GM12878 (cell line): ENCODE measurements at regions not wholly inside any gene's neighbourhood (a gene's known extent, or its start where the extent isn't known, plus 50 kb on each side); places are given as distances from the start of the nearest gene placed in this dataset.
"Not testable (repeated sequence)": the region's sequence is repeated elsewhere in the genome, so short reads cannot be mapped to it uniquely, and the experiment has no call there.

Experiments
- CREM ChIP-seq: IDR thresholded peaks from 2 replicates; pipeline ENCODE4 v1.6.1; 2014; ENCODE audit warnings: antibody characterized with exemption, low read depth
- EZH2 ChIP-seq: IDR thresholded peaks from 2 replicates; pipeline ENCODE4 v1.6.1; 2012; ENCODE audit warnings: low read depth, mild to moderate bottlenecking, control low read depth, inconsistent platforms, low read length, borderline replicate concordance; ENCODE audit not compliant: control insufficient read depth
- JUNB ChIP-seq: IDR thresholded peaks from 2 replicates; pipeline ENCODE4 v1.6.1; 2016; ENCODE audit warnings: antibody characterized with exemption, mild to moderate bottlenecking
- MXI1 ChIP-seq: fragments of 150-350 bp; IDR thresholded peaks from 2 replicates; pipeline ENCODE4 v1.6.1; 2011; ENCODE audit warnings: low read depth, mild to moderate bottlenecking, inconsistent platforms, low read length, improper control_type of control experiment
- SUZ12 ChIP-seq: fragments of 200-600 bp; sonication (generic); IDR thresholded peaks from one replicate; pipeline ENCODE4 v1.6.1; 2018; ENCODE audit warnings: antibody characterized with exemption, mild to moderate bottlenecking; ENCODE audit not compliant: unreplicated experiment
- ZNF274 ChIP-seq: IDR thresholded peaks from one replicate; pipeline ENCODE4 v1.8.0; 2011; ENCODE audit not compliant: insufficient read length, insufficient read depth
- TF ChIP-seq, protein P1 (sequence below), 3 experiments: IDR thresholded peaks in 2 of 3; conservative IDR thresholded peaks in 1 of 3; 2 replicates each; pipeline ENCODE4 v1.5.1; 2011; ENCODE audit warnings: low read depth in 3 of 3, low read length in 3 of 3, mild to moderate bottlenecking in 3 of 3, control low read depth in 2 of 3, moderate library complexity in 2 of 3, inconsistent platforms in 1 of 3, mixed read lengths in 1 of 3; ENCODE audit not compliant: control insufficient read depth in 2 of 3, insufficient read depth in 1 of 3; ENCODE audit errors: extremely low read depth in 1 of 3
- TF ChIP-seq, protein P2 (sequence below): IDR thresholded peaks from 2 replicates; pipeline ENCODE4 v1.6.1; 2012; ENCODE audit warnings: mild to moderate bottlenecking, low read depth, low read length

- TF ChIP-seq, protein P1, sequence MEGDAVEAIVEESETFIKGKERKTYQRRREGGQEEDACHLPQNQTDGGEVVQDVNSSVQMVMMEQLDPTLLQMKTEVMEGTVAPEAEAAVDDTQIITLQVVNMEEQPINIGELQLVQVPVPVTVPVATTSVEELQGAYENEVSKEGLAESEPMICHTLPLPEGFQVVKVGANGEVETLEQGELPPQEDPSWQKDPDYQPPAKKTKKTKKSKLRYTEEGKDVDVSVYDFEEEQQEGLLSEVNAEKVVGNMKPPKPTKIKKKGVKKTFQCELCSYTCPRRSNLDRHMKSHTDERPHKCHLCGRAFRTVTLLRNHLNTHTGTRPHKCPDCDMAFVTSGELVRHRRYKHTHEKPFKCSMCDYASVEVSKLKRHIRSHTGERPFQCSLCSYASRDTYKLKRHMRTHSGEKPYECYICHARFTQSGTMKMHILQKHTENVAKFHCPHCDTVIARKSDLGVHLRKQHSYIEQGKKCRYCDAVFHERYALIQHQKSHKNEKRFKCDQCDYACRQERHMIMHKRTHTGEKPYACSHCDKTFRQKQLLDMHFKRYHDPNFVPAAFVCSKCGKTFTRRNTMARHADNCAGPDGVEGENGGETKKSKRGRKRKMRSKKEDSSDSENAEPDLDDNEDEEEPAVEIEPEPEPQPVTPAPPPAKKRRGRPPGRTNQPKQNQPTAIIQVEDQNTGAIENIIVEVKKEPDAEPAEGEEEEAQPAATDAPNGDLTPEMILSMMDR (IDR thresholded peaks at IDR 0.05 in 2 of 3, conservative IDR thresholded peaks at IDR 0.05 in 1 of 3; ENCODE audit: control insufficient read depth in 2 of 3, extremely low read depth in 1 of 3, insufficient read depth in 1 of 3, low read depth in 3 of 3, low read length in 3 of 3) = not testable (repeated sequence)
- not testable (repeated sequence) for TF ChIP-seq MXI1, CREM, EZH2, JUNB, ZNF274, SUZ12
- TF ChIP-seq, protein P2, sequence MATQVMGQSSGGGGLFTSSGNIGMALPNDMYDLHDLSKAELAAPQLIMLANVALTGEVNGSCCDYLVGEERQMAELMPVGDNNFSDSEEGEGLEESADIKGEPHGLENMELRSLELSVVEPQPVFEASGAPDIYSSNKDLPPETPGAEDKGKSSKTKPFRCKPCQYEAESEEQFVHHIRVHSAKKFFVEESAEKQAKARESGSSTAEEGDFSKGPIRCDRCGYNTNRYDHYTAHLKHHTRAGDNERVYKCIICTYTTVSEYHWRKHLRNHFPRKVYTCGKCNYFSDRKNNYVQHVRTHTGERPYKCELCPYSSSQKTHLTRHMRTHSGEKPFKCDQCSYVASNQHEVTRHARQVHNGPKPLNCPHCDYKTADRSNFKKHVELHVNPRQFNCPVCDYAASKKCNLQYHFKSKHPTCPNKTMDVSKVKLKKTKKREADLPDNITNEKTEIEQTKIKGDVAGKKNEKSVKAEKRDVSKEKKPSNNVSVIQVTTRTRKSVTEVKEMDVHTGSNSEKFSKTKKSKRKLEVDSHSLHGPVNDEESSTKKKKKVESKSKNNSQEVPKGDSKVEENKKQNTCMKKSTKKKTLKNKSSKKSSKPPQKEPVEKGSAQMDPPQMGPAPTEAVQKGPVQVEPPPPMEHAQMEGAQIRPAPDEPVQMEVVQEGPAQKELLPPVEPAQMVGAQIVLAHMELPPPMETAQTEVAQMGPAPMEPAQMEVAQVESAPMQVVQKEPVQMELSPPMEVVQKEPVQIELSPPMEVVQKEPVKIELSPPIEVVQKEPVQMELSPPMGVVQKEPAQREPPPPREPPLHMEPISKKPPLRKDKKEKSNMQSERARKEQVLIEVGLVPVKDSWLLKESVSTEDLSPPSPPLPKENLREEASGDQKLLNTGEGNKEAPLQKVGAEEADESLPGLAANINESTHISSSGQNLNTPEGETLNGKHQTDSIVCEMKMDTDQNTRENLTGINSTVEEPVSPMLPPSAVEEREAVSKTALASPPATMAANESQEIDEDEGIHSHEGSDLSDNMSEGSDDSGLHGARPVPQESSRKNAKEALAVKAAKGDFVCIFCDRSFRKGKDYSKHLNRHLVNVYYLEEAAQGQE = not testable (repeated sequence)
These were observed 142.4 kb upstream of the TFPI start for GRCh38 chr2:187696644-187697043.
